ENCODE measurements at regions not wholly inside any gene's neighbourhood (a gene's known extent, or its start where the extent isn't known, plus 50 kb on each side); places are given as distances from the start of the nearest gene placed in this dataset.

GRCh38 chr6:9481292-9482029, 933.4 kb downstream of the TFAP2A start:
- Histone ChIP-seq H3F3A (ENCODE audit: low read length, unreplicated experiment) (no peaks in the 10 kb centered on the region), H3K79me2 (ENCODE audit: low read length) (no peaks in the 10 kb centered on the region), H3K27ac (ENCODE audit: low read length) (peak overlapping the region; percentile 89), H3K27me3 (ENCODE audit: low read length) (no peaks in the 10 kb centered on the region), H3K4me3 (ENCODE audit: low read length) (peak overlapping the region; percentile 27; the same call in 1 of the 2 replicates), H3K9me2 (replicated peaks; ENCODE audit: low read length) (no peaks in the 10 kb centered on the region), H2AFZ (ENCODE audit: low read length) (no peak overlapping the region), H3K4me1 (ENCODE audit: insufficient read depth, low read length) (peaks cover 30% of the 10 kb centered on the region), H3K9me3 (ENCODE audit: low read length) (no peaks in the 10 kb centered on the region), H3K4me2 (ENCODE audit: low read length) (peak overlapping the region; percentile 68), H4K20me1 (ENCODE audit: low read length) (no peaks in the 10 kb centered on the region), H3K9ac (ENCODE audit: low read length) (peak overlapping the region; percentile 42; the same call in 1 of the 2 replicates), H3K36me3 (ENCODE audit: low read depth, low read length) (no peaks in the 10 kb centered on the region)
- ChIA-PET CTCF (interaction anchor here (0.6 to 1.1 kb wide), 3 partner anchors 44 to 982 kb away, joined by 3 to 4 read pairs (median 3); no protein-coding TSS in a partner anchor), POLR2A (ENCODE audit: unreplicated experiment) (interaction anchor here (0.6 kb wide), 1 partner anchor 76 kb away, joined by 3 read pairs; no protein-coding TSS in a partner anchor)
- BruUV-seq (replicated peaks): no TSS peak
- peak; percentile 48 for ATAC-seq
- peak; percentile 62 for DNase-seq
- intact Hi-C loops (cut with micrococcal nuclease): loop anchor here (5.0 kb wide), 2 partner anchors 41 to 74 kb away; no protein-coding TSS in a partner anchor
- TF ChIP-seq EZH2 (IDR thresholded peaks at IDR 0.05; ENCODE audit: low read length, unreplicated experiment) (no peak), CTCF (conservative IDR thresholded peaks at IDR 0.05; ENCODE audit: low read depth, low read length) (no peak), EZH2phosphoT487 (IDR thresholded peaks at IDR 0.05; ENCODE audit: borderline replicate concordance, low read length) (no peak)

DNA sequence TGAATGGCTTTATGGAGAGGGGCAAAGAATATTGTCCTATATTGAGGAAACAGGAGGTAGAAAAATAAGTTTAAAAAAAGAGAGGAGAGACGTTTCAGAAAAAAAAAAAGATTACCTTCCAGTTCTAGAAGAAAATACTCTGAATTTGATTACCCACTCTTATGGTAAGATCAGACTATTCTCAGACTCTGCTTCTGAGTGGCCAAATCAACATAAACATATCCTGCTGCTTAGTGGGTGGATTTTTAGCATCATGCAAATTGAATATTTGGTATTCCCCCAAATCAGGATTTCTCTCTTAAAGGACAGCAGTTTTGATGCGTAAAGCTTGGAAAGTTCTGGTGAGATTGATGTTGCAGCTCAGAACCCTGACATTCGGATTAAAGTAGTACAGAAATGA, 946.6 kb downstream of the TFAP2A start:
- POLR2A ChIA-PET (ENCODE audit: unreplicated experiment): no interaction called here
- Histone ChIP-seq H3K4me2 (ENCODE audit: low read length) (no peak overlapping the region), H3F3A (ENCODE audit: low read length, unreplicated experiment) (no peaks in the 10 kb centered on the region), H3K9me3 (ENCODE audit: low read length) (no peaks in the 10 kb centered on the region), H3K27me3 (ENCODE audit: low read length) (peaks cover 56% of the 10 kb centered on the region), H3K79me2 (ENCODE audit: low read length) (no peaks in the 10 kb centered on the region), H4K20me1 (ENCODE audit: low read length) (no peaks in the 10 kb centered on the region), H3K36me3 (ENCODE audit: low read depth, low read length) (no peaks in the 10 kb centered on the region), H3K27ac (ENCODE audit: low read length) (no peak overlapping the region), H2AFZ (ENCODE audit: low read length) (no peak overlapping the region), H3K4me1 (ENCODE audit: insufficient read depth, low read length) (no peaks in the 10 kb centered on the region), H3K9ac (ENCODE audit: low read length) (no peak overlapping the region), H3K9me2 (replicated peaks; ENCODE audit: low read length) (no peaks in the 10 kb centered on the region), H3K4me3 (ENCODE audit: low read length) (no peak overlapping the region)
- intact Hi-C loops (cut with micrococcal nuclease): no loop called here
- BruUV-seq (replicated peaks): no TSS peak
- CTCF ChIA-PET: interaction anchor here (0.6 kb wide), 1 partner anchor 103 kb away, joined by 3 read pairs; no protein-coding TSS in a partner anchor
- TF ChIP-seq EZH2phosphoT487 (IDR thresholded peaks at IDR 0.05; ENCODE audit: borderline replicate concordance, low read length) (no peak), CTCF (conservative IDR thresholded peaks at IDR 0.05; ENCODE audit: low read depth, low read length) (no peak), EZH2 (IDR thresholded peaks at IDR 0.05; ENCODE audit: low read length, unreplicated experiment) (no peak)
- DNase-seq (no peak), ATAC-seq (no peak)

DNA sequence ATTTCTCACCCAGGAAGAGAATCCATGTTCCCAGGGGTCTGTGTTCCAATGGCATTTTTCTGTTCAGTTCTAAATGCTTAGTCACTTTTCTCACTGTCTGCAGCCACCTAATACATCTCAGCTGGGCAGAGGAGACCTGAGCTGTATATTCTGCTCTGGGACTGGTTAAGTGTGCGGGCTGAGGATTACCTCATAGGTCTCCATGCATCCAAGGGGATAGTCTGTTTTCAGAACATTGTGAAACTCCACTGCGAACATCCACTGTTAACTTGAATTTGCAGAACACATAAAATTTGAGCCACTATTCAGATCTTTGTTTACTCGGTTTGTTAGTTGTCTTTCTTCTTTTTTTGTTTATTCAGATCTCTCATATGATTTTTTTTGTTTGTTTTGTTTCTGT, 947.1 kb downstream of the TFAP2A start:
- intact Hi-C loops (cut with micrococcal nuclease): no loop called here
- no peak overlapping the region for H2AFZ ChIP-seq (ENCODE audit: low read length)
- no peak overlapping the region for H3K9ac ChIP-seq (ENCODE audit: low read length)
- H4K20me1 ChIP-seq (ENCODE audit: low read length): no peaks in the 10 kb centered on the region
- ATAC-seq (no peak), DNase-seq (peak; percentile 18)
- no peaks in the 10 kb centered on the region for H3K9me2 ChIP-seq (replicated peaks; ENCODE audit: low read length)
- no peaks in the 10 kb centered on the region for H3F3A ChIP-seq (ENCODE audit: low read length, unreplicated experiment)
- H3K79me2 ChIP-seq (ENCODE audit: low read length): no peaks in the 10 kb centered on the region
- ChIA-PET CTCF (interaction anchor here (0.6 kb wide), 1 partner anchor 102 kb away, joined by 3 read pairs; no protein-coding TSS in a partner anchor), POLR2A (ENCODE audit: unreplicated experiment) (interaction anchor here (0.6 kb wide), 1 partner anchor 10 kb away, joined by 3 read pairs; no protein-coding TSS in a partner anchor)
- TF ChIP-seq EZH2 (IDR thresholded peaks at IDR 0.05; ENCODE audit: low read length, unreplicated experiment): no peak
- TF ChIP-seq EZH2phosphoT487 (IDR thresholded peaks at IDR 0.05; ENCODE audit: borderline replicate concordance, low read length): no peak
- TF ChIP-seq CTCF (conservative IDR thresholded peaks at IDR 0.05; ENCODE audit: low read depth, low read length): no peak
- H3K4me1 ChIP-seq (ENCODE audit: insufficient read depth, low read length): no peaks in the 10 kb centered on the region
- BruUV-seq (replicated peaks): no TSS peak
- no peak overlapping the region for H3K4me2 ChIP-seq (ENCODE audit: low read length)
- no peaks in the 10 kb centered on the region for H3K9me3 ChIP-seq (ENCODE audit: low read length)
- no peaks in the 10 kb centered on the region for H3K36me3 ChIP-seq (ENCODE audit: low read depth, low read length)
- H3K27me3 ChIP-seq (ENCODE audit: low read length): peaks cover 57% of the 10 kb centered on the region
- no peak overlapping the region for H3K4me3 ChIP-seq (ENCODE audit: low read length)
- H3K27ac ChIP-seq (ENCODE audit: low read length): no peak overlapping the region

Measured in PC-3 (cell line).